ENCODE measurements at regions not wholly inside any gene's neighbourhood (a gene's known extent, or its start where the extent isn't known, plus 50 kb on each side); places are given as distances from the start of the nearest gene placed in this dataset.

GRCh38 chr2:111665011-111665410 is 219.0 kb downstream of the ANAPC1 start:
- no peak for DNase-seq (ENCODE audit: extremely low read depth, low read depth)
- H3K4me3 ChIP-seq (replicated peaks; ENCODE audit: low read depth, low read length), result no peak overlapping the region
- TF ChIP-seq, protein P1, sequence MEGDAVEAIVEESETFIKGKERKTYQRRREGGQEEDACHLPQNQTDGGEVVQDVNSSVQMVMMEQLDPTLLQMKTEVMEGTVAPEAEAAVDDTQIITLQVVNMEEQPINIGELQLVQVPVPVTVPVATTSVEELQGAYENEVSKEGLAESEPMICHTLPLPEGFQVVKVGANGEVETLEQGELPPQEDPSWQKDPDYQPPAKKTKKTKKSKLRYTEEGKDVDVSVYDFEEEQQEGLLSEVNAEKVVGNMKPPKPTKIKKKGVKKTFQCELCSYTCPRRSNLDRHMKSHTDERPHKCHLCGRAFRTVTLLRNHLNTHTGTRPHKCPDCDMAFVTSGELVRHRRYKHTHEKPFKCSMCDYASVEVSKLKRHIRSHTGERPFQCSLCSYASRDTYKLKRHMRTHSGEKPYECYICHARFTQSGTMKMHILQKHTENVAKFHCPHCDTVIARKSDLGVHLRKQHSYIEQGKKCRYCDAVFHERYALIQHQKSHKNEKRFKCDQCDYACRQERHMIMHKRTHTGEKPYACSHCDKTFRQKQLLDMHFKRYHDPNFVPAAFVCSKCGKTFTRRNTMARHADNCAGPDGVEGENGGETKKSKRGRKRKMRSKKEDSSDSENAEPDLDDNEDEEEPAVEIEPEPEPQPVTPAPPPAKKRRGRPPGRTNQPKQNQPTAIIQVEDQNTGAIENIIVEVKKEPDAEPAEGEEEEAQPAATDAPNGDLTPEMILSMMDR (IDR thresholded peaks at IDR 0.05; ENCODE audit: low read depth, low read length, missing control alignments), result no peak

- TF ChIP-seq, protein P1 (IDR thresholded peaks at IDR 0.05; ENCODE audit: low read depth, low read length, missing control alignments), result no peak
- DNase-seq (ENCODE audit: extremely low read depth, low read depth), result no peak
- H3K4me3 ChIP-seq (replicated peaks; ENCODE audit: low read depth, low read length), result no peak overlapping the region
Measured at GRCh38 chr2:111665551-111666116, 218.4 kb downstream of the ANAPC1 start.

GRCh38 chr2:111666160-111666559 is 217.8 kb downstream of the ANAPC1 start:
- no peak for DNase-seq (ENCODE audit: extremely low read depth, low read depth)
- H3K4me3 ChIP-seq (replicated peaks; ENCODE audit: low read depth, low read length), result no peak overlapping the region
- TF ChIP-seq, protein P1 (IDR thresholded peaks at IDR 0.05; ENCODE audit: low read depth, low read length, missing control alignments), result no peak

- TF ChIP-seq, protein P1 (IDR thresholded peaks at IDR 0.05; ENCODE audit: low read depth, low read length, missing control alignments), result no peak
- H3K4me3 ChIP-seq (replicated peaks; ENCODE audit: low read depth, low read length), result no peak overlapping the region
- DNase-seq (ENCODE audit: extremely low read depth, low read depth), result no peak
Measured at GRCh38 chr2:111667001-111667400, 217.0 kb downstream of the ANAPC1 start.

DNA sequence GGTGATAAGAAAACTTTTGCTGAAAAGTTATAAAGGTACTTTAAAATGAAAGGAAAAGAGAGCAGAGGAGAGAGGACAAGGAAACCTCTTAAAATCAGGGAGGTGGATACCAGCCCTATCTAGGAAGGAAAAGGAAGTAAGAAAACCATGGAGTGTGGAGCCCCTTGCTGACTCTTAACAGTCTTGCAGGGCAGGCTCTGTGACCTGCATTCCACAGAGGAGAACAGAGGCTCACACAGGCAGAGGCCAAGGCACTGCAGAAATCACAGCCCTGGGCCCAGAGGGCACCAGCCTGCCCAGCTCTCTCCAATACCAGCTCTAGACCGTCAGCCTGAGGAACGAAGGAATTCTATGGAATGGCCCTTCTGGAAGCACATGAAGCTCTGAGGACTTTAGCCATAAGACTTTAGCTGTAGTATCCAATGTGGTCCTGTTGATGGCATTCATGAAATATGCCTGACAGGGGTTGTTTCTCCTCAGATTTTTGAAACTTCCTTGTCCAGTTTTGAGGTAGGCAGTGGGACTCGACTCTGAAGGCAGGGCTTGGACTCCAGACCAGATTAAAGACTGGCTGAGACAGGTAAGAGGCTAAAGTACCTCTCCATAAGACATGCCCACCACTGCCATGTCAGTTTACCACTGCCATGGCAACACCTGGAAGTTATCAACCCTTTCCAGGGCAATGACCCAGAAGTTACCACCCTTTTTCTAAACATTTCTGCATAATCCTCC is 216.3 kb downstream of the ANAPC1 start:
- H3K4me3 ChIP-seq (replicated peaks; ENCODE audit: low read depth, low read length), result no peak overlapping the region
- no peak for DNase-seq (ENCODE audit: extremely low read depth, low read depth)
- TF ChIP-seq, protein P1 (IDR thresholded peaks at IDR 0.05; ENCODE audit: low read depth, low read length, missing control alignments), result peak; percentile 32

- TF ChIP-seq, protein P1 (IDR thresholded peaks at IDR 0.05; ENCODE audit: low read depth, low read length, missing control alignments), result no peak
- no peak overlapping the region for H3K4me3 ChIP-seq (replicated peaks; ENCODE audit: low read depth, low read length)
- DNase-seq (ENCODE audit: extremely low read depth, low read depth), result no peak
Measured at GRCh38 chr2:111668274-111668616, 215.7 kb downstream of the ANAPC1 start.
